Upper lobe of right lung (tissue), 1 donor: ENCODE measurements at regions not wholly inside any gene's neighbourhood (a gene's known extent, or its start where the extent isn't known, plus 50 kb on each side); places are given as distances from the start of the nearest gene placed in this dataset.
"Not testable (repeated sequence)": the region's sequence is repeated elsewhere in the genome, so short reads cannot be mapped to it uniquely, and the experiment has no call there.

Experiments used
- ATAC-seq: fragments of 200-7000 bp; cut with Tn5 transposase; one replicate; pipeline ENCODE4 v1.9.1; 2020; ENCODE audit warnings: mild to moderate bottlenecking, moderate library complexity
- DNase-seq: peaks from one replicate; pipeline ENCODE4 v3.0.0-alpha.2; 2020
- H3K27ac ChIP-seq: fragments of 200-600 bp; one replicate; pipeline ENCODE4 v1.8.0; 2022
- H3K27me3 ChIP-seq: fragments of 200-600 bp; one replicate; pipeline ENCODE4 v1.8.0; 2022; ENCODE audit warnings: mild to moderate bottlenecking
- H3K36me3 ChIP-seq: fragments of 200-600 bp; one replicate; pipeline ENCODE4 v1.8.0; 2022
- H3K4me1 ChIP-seq: fragments of 200-600 bp; one replicate; pipeline ENCODE4 v1.8.0; 2022
- H3K4me3 ChIP-seq: fragments of 200-600 bp; one replicate; pipeline ENCODE4 v1.8.0; 2022; ENCODE audit warnings: mild to moderate bottlenecking
- H3K9me3 ChIP-seq: fragments of 200-600 bp; one replicate; pipeline ENCODE4 v1.8.0; 2022
- intact Hi-C: fragments of 100-400 bp; cut with DNase I; formaldehyde crosslinking; loops from one replicate; pipeline ENCODE4 v1.11.0; 2022
- TF ChIP-seq, protein P1 (sequence below): fragments of 200-600 bp; IDR thresholded peaks from one replicate; pipeline ENCODE4 v1.8.0; 2022; ENCODE audit warnings: antibody characterized with exemption
- donor health status: DM: no; HTN: yes; CAD: no; lungs with severe emphysema.

DNA sequence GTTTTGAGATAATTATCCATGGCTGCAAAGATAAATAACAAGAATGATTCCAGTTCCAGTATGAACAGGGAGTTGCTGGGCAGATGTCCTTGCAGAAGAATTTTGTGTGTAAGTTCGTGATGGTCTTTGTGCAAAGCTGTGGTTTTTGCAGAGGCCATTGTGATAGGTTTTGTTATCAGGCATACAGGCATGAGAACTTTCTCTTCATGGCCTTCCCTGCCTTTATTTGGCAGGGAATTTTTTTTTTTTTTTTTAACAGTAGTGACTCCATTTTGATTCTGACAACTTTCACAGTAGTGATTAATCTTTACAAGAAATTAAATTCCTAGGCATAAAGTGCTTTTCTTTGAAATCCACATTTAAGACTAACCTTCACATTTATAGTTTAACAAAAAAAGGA is 1999.5 kb upstream of the CDH6 start:
- Histone ChIP-seq H3K27me3 (no peaks in the 10 kb centered on the region), H3K4me3 (no peak overlapping the region), H3K4me1 (no peaks in the 10 kb centered on the region), H3K27ac (no peak overlapping the region), H3K9me3 (no peaks in the 10 kb centered on the region), H3K36me3 (no peaks in the 10 kb centered on the region)
- intact Hi-C loops = no loop called here
- TF ChIP-seq, protein P1, sequence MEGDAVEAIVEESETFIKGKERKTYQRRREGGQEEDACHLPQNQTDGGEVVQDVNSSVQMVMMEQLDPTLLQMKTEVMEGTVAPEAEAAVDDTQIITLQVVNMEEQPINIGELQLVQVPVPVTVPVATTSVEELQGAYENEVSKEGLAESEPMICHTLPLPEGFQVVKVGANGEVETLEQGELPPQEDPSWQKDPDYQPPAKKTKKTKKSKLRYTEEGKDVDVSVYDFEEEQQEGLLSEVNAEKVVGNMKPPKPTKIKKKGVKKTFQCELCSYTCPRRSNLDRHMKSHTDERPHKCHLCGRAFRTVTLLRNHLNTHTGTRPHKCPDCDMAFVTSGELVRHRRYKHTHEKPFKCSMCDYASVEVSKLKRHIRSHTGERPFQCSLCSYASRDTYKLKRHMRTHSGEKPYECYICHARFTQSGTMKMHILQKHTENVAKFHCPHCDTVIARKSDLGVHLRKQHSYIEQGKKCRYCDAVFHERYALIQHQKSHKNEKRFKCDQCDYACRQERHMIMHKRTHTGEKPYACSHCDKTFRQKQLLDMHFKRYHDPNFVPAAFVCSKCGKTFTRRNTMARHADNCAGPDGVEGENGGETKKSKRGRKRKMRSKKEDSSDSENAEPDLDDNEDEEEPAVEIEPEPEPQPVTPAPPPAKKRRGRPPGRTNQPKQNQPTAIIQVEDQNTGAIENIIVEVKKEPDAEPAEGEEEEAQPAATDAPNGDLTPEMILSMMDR = no peak
- no peak for ATAC-seq
- DNase-seq = no peak

DNA sequence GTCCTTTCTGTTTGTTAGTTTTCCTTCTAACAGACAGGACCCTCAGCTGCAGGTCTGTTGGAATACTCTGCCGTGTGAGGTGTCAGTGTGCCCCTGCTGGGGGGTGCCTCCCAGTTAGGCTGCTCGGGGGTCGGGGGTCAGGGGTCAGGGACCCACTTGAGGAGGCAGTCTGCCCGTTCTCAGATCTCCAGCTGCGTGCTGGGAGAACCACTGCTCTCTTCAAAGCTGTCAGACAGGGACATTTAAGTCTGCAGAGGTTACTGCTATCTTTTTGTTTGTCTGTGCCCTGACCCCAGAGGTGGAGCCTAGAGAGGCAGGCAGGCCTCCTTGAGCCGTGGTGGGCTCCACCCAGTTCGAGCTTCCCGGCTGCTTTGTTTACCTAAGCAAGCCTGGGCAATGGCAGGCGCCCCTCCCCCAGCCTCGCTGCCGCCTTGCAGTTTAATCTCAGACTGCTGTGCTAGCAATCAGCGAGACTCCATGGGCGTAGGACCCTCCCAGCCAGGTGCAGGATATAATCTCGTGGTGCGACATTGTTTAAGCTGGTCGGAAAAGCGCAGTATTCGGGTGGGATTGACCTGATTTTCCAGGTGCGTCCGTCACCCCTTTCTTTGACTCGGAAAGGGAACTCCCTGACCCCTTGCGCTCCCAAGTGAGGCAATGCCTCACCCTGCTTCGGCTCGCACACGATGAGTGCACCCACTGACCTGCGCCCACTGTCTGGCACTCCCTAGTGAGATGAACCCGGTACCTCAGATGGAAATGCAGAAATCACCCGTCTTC is 2002.0 kb upstream of the CDH6 start:
- H3K36me3 ChIP-seq, intact Hi-C loops, H3K27ac ChIP-seq, H3K9me3 ChIP-seq, ATAC-seq, DNase-seq, H3K27me3 ChIP-seq, H3K4me1 ChIP-seq, H3K4me3 ChIP-seq: not testable (repeated sequence)

DNA sequence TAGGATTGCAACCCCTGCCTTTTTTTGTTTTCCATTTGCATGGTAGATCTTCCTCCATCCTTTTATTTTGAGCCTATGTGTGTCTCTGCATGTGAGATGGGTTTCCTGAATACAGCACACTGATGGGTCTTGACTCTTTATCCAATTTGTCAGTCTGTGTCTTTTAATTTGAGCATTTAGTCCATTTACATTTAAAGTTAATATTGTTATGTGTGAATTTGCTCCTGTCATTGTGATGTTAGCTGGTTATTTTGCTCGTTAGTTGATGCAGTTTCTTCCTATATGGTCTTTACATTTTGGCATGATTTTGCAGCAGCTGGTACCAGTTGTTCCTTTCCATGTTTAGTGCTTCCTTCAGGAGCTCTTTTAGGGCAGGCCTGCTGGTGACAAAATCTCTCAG is 2003.1 kb upstream of the CDH6 start:
- H3K27me3 ChIP-seq, DNase-seq, H3K4me3 ChIP-seq, ATAC-seq, H3K9me3 ChIP-seq, H3K4me1 ChIP-seq, H3K36me3 ChIP-seq, intact Hi-C loops, H3K27ac ChIP-seq: not testable (repeated sequence)

DNA sequence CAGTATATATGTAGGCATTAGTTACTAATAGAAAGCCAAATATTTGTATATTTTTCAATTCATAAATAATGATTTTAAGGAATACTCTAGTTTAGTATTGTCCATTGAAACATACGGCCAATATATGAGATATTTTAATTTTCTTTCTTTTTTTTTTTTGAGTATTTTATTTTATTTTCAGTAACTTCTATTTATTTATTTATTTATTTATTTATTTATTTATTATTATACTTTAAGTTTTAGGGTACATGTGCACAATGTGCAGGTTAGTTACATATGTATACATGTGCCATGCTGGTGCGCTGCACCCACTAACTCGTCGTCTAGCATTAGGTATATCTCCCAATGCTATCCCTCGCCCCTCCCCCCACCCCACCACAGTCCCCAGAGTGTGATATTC is 2007.1 kb upstream of the CDH6 start:
- H3K27me3 ChIP-seq, H3K27ac ChIP-seq, H3K9me3 ChIP-seq, H3K36me3 ChIP-seq, ATAC-seq, intact Hi-C loops, DNase-seq, H3K4me1 ChIP-seq, H3K4me3 ChIP-seq: not testable (repeated sequence)

DNA sequence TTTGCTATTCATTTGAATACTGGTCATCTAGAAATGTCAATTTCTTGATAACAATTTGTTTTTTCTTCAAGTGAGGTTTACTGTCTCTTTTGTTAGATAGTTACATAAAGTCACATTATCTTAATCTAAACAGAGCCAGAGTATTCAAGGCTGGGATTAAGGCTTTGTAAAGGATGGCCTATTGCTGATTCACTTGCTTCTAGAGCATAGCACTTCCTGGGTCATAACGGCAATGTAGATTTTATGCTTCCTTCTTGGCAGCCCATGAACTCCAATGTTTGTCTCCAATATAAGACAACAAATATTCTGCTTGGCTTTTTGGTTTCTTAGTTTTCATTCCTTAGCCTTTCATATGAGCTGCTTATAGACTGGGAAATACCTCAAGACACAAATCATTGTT is 2007.9 kb upstream of the CDH6 start:
- H3K36me3 ChIP-seq = no peaks in the 10 kb centered on the region
- H3K27ac ChIP-seq = no peak overlapping the region
- ATAC-seq = no peak
- H3K4me3 ChIP-seq = no peak overlapping the region
- H3K27me3 ChIP-seq = no peaks in the 10 kb centered on the region
- TF ChIP-seq, protein P1 = no peak
- H3K9me3 ChIP-seq = no peaks in the 10 kb centered on the region
- intact Hi-C loops = no loop called here
- H3K4me1 ChIP-seq = no peaks in the 10 kb centered on the region
- no peak for DNase-seq

DNA sequence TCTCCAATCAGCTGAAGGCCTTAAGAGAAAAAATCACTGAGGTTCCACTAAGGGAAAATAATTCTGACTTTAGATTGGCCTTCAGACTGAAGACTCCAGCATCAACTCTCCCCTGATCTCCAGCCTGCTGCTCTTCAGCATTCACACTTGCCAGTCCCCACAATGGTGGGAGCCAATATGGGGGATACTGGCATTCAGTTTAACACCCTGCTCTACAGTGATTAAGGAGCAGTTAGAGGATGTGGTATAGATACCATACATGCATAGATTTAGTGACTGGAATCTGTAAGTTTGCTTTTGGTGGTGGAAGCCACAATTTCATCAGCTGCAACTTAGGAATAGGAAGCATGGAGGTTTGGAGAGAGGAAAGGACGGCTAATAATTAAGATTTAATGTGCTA is 2017.7 kb upstream of the CDH6 start:
- no peak for ATAC-seq
- intact Hi-C loops = no loop called here

DNA sequence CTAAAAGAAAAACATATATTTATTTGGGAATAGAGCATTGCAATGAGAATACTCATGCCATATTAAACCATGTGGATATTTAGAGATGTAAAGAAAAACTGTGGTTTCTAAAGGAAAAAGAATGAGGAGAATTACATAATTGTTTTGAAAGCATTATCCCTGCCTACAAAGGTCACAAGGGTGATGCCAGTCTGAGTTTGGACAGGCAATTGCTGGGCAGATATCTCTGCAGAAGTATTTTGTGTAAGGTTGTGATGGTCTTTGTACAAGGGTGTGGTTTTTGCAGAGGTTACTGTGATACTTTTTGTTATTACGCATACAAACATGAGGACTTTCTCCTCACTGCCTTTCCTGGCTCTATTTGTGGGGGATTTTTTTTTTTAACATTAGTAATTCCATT is 2022.9 kb upstream of the CDH6 start:
- intact Hi-C loops = no loop called here

More for the DNA sequence above, 2017.7 kb upstream of the CDH6 start:
- Histone ChIP-seq H3K4me3 (no peak overlapping the region), H3K27ac (no peak overlapping the region), H3K36me3 (no peaks in the 10 kb centered on the region), H3K27me3 (no peaks in the 10 kb centered on the region), H3K4me1 (no peaks in the 10 kb centered on the region), H3K9me3 (no peaks in the 10 kb centered on the region)
- DNase-seq = no peak
- TF ChIP-seq, protein P1 = no peak

More for the DNA sequence above, 2022.9 kb upstream of the CDH6 start:
- Histone ChIP-seq H3K4me3 (no peak overlapping the region), H3K36me3 (no peaks in the 10 kb centered on the region), H3K27ac (no peak overlapping the region), H3K9me3 (no peaks in the 10 kb centered on the region), H3K4me1 (no peaks in the 10 kb centered on the region), H3K27me3 (no peaks in the 10 kb centered on the region)
- ATAC-seq = no peak
- DNase-seq = no peak
- TF ChIP-seq, protein P1 = no peak
